HK-2 (cell line): ENCODE measurements at regions not wholly inside any gene's neighbourhood (a gene's known extent, or its start where the extent isn't known, plus 50 kb on each side); places are given as distances from the start of the nearest gene placed in this dataset.

Source experiments
- DNase-seq: peaks from one replicate; pipeline ENCODE4 v3.0.0-alpha.2; 2018; ENCODE audit not compliant: unreplicated experiment

GRCh38 chrX:11952176-11952720 is 186.0 kb upstream of the FRMPD4 start:
- no peak for DNase-seq

GRCh38 chrX:11953615-11954014 is 184.7 kb upstream of the FRMPD4 start:
- peak; percentile 47 for DNase-seq

- no peak for DNase-seq
These were observed 184.1 kb upstream of the FRMPD4 start for GRCh38 chrX:11954176-11954575.

GRCh38 chrX:11960031-11960430 is 178.2 kb upstream of the FRMPD4 start:
- no peak for DNase-seq

- no peak for DNase-seq
These were observed 172.8 kb upstream of the FRMPD4 start for GRCh38 chrX:11965436-11965835.

- no peak for DNase-seq
These were observed 170.0 kb upstream of the FRMPD4 start for GRCh38 chrX:11967986-11968869.

- no peak for DNase-seq
These were observed 169.3 kb upstream of the FRMPD4 start for GRCh38 chrX:11968991-11969390.

GRCh38 chrX:11970578-11971359 is 167.5 kb upstream of the FRMPD4 start:
- DNase-seq = no peak

GRCh38 chrX:11976663-11977062 is 161.6 kb upstream of the FRMPD4 start:
- DNase-seq = no peak

GRCh38 chrX:11992271-11992670 is 146.0 kb upstream of the FRMPD4 start:
- DNase-seq = no peak

- no peak for DNase-seq
These were observed 143.1 kb upstream of the FRMPD4 start for GRCh38 chrX:11995146-11995545.

- no peak for DNase-seq
These were observed 141.5 kb upstream of the FRMPD4 start for GRCh38 chrX:11996810-11997209.

GRCh38 chrX:11998944-11999343 is 139.3 kb upstream of the FRMPD4 start:
- DNase-seq = no peak

GRCh38 chrX:12002876-12003275 is 135.4 kb upstream of the FRMPD4 start:
- no peak for DNase-seq

- peak; percentile 58 for DNase-seq
These were observed 130.4 kb upstream of the FRMPD4 start for GRCh38 chrX:12007881-12008280.

- no peak for DNase-seq
These were observed 127.8 kb upstream of the FRMPD4 start for GRCh38 chrX:12010436-12010835.

- DNase-seq = no peak
These were observed 127.2 kb upstream of the FRMPD4 start for GRCh38 chrX:12011075-12011474.

GRCh38 chrX:12013211-12013618 is 125.1 kb upstream of the FRMPD4 start:
- no peak for DNase-seq

- DNase-seq = no peak
These were observed 116.6 kb upstream of the FRMPD4 start for GRCh38 chrX:12021698-12022097.

- DNase-seq = no peak
These were observed 111.8 kb upstream of the FRMPD4 start for GRCh38 chrX:12026481-12026880.

GRCh38 chrX:12032082-12032481 is 106.2 kb upstream of the FRMPD4 start:
- no peak for DNase-seq

GRCh38 chrX:12034741-12035140 is 103.5 kb upstream of the FRMPD4 start:
- no peak for DNase-seq

- no peak for DNase-seq
These were observed 95.7 kb upstream of the FRMPD4 start for GRCh38 chrX:12042615-12043014.
